ENCODE measurements at regions not wholly inside any gene's neighbourhood (a gene's known extent, or its start where the extent isn't known, plus 50 kb on each side); places are given as distances from the start of the nearest gene placed in this dataset.

- TF ChIP-seq PRDM4 (tag by site-specific recombination; IDR thresholded peaks at IDR 0.05) (no peak), YY2 (tag by site-specific recombination; IDR thresholded peaks at IDR 0.05) (no peak), ZNF585B (tag by site-specific recombination; IDR thresholded peaks at IDR 0.05) (no peak), ZNF514 (tag by site-specific recombination; IDR thresholded peaks at IDR 0.05) (no peak), ZNF558 (tag by site-specific recombination; IDR thresholded peaks at IDR 0.05) (no peak), ZBTB20 (tag by site-specific recombination; IDR thresholded peaks at IDR 0.05) (no peak), ZNF692 (tag by site-specific recombination; IDR thresholded peaks at IDR 0.05) (no peak), ZNF223 (tag by site-specific recombination; IDR thresholded peaks at IDR 0.05) (no peak), ZNF24 (tag by site-specific recombination; IDR thresholded peaks at IDR 0.05) (no peak), ZNF248 (tag by site-specific recombination; IDR thresholded peaks at IDR 0.05) (no peak), ZNF626 (tag by site-specific recombination; IDR thresholded peaks at IDR 0.05) (no peak), ZSCAN30 (tag by site-specific recombination; IDR thresholded peaks at IDR 0.05) (no peak)
These were observed 237.9 kb downstream of the HDGFL1 start (continued) for GRCh38 chr6:22807261-22807660.

- Histone ChIP-seq H3K4me1 (ENCODE audit: control insufficient read depth, insufficient read depth, low read length) (no peaks in the 10 kb centered on the region), H3K9me3 (ENCODE audit: control insufficient read depth, insufficient read depth, low read depth, low read length) (no peaks in the 10 kb centered on the region), H3K36me3 (ENCODE audit: control insufficient read depth in 2 of 2, insufficient read depth in 1 of 2, low read length in 2 of 2) (no peaks in the 10 kb centered on the region), H3K27ac (ENCODE audit: extremely low read depth, low read depth, low read length) (no peak overlapping the region), H3K4me3 (ENCODE audit: low read depth, low read length) (no peak overlapping the region)
- ChIA-PET POLR2A (no interaction called here), CTCF (no interaction called here)
- TF ChIP-seq PRDM10 (tag by site-specific recombination; IDR thresholded peaks at IDR 0.05) = no peak
- TF ChIP-seq SCRT1 (tag by site-specific recombination; IDR thresholded peaks at IDR 0.05; ENCODE audit: borderline replicate concordance) = no peak
- no peak for TF ChIP-seq ZNF654 (tag by site-specific recombination; IDR thresholded peaks at IDR 0.05; ENCODE audit: low read depth)
- TF ChIP-seq ZNF140 (tag by site-specific recombination; IDR thresholded peaks at IDR 0.05) = no peak
These were observed 238.5 kb downstream of the HDGFL1 start for GRCh38 chr6:22807818-22808217.

GRCh38 chr6:22808466-22808865, 239.1 kb downstream of the HDGFL1 start:
- CTCF ChIA-PET = no interaction called here
- TF ChIP-seq ZNF138 (tag by site-specific recombination; IDR thresholded peaks at IDR 0.05; ENCODE audit: borderline replicate concordance) (no peak), HOXA7 (CRISPR knock-in tag; IDR thresholded peaks at IDR 0.05; ENCODE audit: borderline replicate concordance) (no peak), OSR2 (tag by site-specific recombination; IDR thresholded peaks at IDR 0.05) (no peak), ZNF514 (tag by site-specific recombination; IDR thresholded peaks at IDR 0.05) (no peak), BCL11B (tag by site-specific recombination; IDR thresholded peaks at IDR 0.05; ENCODE audit: low read depth) (no peak), GFI1B (tag by site-specific recombination; IDR thresholded peaks at IDR 0.05) (no peak), ZNF366 (tag by site-specific recombination; conservative IDR thresholded peaks at IDR 0.05) (no peak), ZNF121 (tag by site-specific recombination; IDR thresholded peaks at IDR 0.05) (no peak), ZXDB (tag by site-specific recombination; IDR thresholded peaks at IDR 0.05) (no peak), ZNF510 (tag by site-specific recombination; IDR thresholded peaks at IDR 0.05; ENCODE audit: insufficient replicate concordance) (no peak), ZNF37A (tag by site-specific recombination; IDR thresholded peaks at IDR 0.05) (no peak), BCL11A (tag by site-specific recombination; IDR thresholded peaks at IDR 0.05; ENCODE audit: low read depth) (no peak), ZNF501 (tag by site-specific recombination; IDR thresholded peaks at IDR 0.05) (no peak), SETDB1 (IDR thresholded peaks at IDR 0.05; ENCODE audit: insufficient read length, low read length) (no peak), SP2 (tag by site-specific recombination; IDR thresholded peaks at IDR 0.05) (no peak), ZNF146 (tag by site-specific recombination; IDR thresholded peaks at IDR 0.05) (no peak)

More at GRCh38 chr6:22808466-22808865, 239.1 kb downstream of the HDGFL1 start:
- Histone ChIP-seq H3K9me3 (ENCODE audit: control insufficient read depth, insufficient read depth, low read depth, low read length) (no peaks in the 10 kb centered on the region), H3K27ac (ENCODE audit: extremely low read depth, low read depth, low read length) (no peak overlapping the region), H3K4me3 (ENCODE audit: low read depth, low read length) (no peak overlapping the region), H3K36me3 (ENCODE audit: control insufficient read depth in 2 of 2, insufficient read depth in 1 of 2, low read length in 2 of 2) (no peaks in the 10 kb centered on the region), H3K4me1 (ENCODE audit: control insufficient read depth, insufficient read depth, low read length) (no peaks in the 10 kb centered on the region)
- POLR2A ChIA-PET = no interaction called here
